Left ventricle myocardium inferior (tissue), 1 donor: ENCODE measurements at regions not wholly inside any gene's neighbourhood (a gene's known extent, or its start where the extent isn't known, plus 50 kb on each side); places are given as distances from the start of the nearest gene placed in this dataset.

Source experiments
- DNase-seq: peaks from one replicate; pipeline ENCODE4 v3.0.0-alpha.2; 2020
- H3K27ac ChIP-seq: fragments of 200-600 bp; replicated peaks from 2 replicates; pipeline ENCODE4 v1.8.0; 2021
- H3K27me3 ChIP-seq: fragments of 200-600 bp; 2 replicates; pipeline ENCODE4 v1.8.0; 2021; ENCODE audit warnings: low read depth
- H3K36me3 ChIP-seq: fragments of 200-600 bp; 2 replicates; pipeline ENCODE4 v1.8.0; 2021
- H3K4me1 ChIP-seq: fragments of 200-600 bp; 2 replicates; pipeline ENCODE4 v1.8.0; 2021
- H3K4me3 ChIP-seq: fragments of 200-600 bp; 2 replicates; pipeline ENCODE4 v1.8.0; 2021; ENCODE audit warnings: mild to moderate bottlenecking, moderate library complexity
- H3K9me3 ChIP-seq: fragments of 200-600 bp; replicated peaks from 2 replicates; pipeline ENCODE4 v1.8.0; 2021
- CTCF ChIP-seq: fragments of 200-600 bp; IDR thresholded peaks from 2 replicates; pipeline ENCODE4 v1.8.0; 2021; ENCODE audit warnings: antibody characterized with exemption, mild to moderate bottlenecking, borderline replicate concordance
- intact Hi-C: fragments of 100-400 bp; cut with micrococcal nuclease; formaldehyde crosslinking; loops from one replicate; pipeline ENCODE4 v1.11.0; 2022
- donor health status: DM: no; HTN: yes; CAD: no; lungs with severe emphysema.

GRCh38 chr3:104428337-104428925 is 938.3 kb upstream of the ALCAM start:
- Histone ChIP-seq H3K9me3 (peaks cover 6% of the 10 kb centered on the region), H3K36me3 (no peaks in the 10 kb centered on the region), H3K27ac (no peak overlapping the region), H3K27me3 (no peaks in the 10 kb centered on the region), H3K4me3 (no peak overlapping the region), H3K4me1 (no peaks in the 10 kb centered on the region)
- intact Hi-C loops = no loop called here
- no peak for DNase-seq
- TF ChIP-seq CTCF = no peak

GRCh38 chr3:104429727-104430126 is 937.0 kb upstream of the ALCAM start:
- DNase-seq = no peak
- Histone ChIP-seq H3K9me3 (peaks cover 6% of the 10 kb centered on the region), H3K4me3 (no peak overlapping the region), H3K4me1 (no peaks in the 10 kb centered on the region), H3K27me3 (no peaks in the 10 kb centered on the region), H3K36me3 (no peaks in the 10 kb centered on the region), H3K27ac (no peak overlapping the region)
- TF ChIP-seq CTCF = no peak
- intact Hi-C loops = no loop called here

GRCh38 chr3:104436506-104436905 is 930.2 kb upstream of the ALCAM start:
- no peak overlapping the region for H3K27ac ChIP-seq

GRCh38 chr3:104437131-104437750 is 929.5 kb upstream of the ALCAM start:
- H3K27ac ChIP-seq = peak overlapping the region; percentile 63
- no peaks in the 10 kb centered on the region for H3K36me3 ChIP-seq
- no peaks in the 10 kb centered on the region for H3K4me1 ChIP-seq
- H3K4me3 ChIP-seq = no peak overlapping the region
- no peak for DNase-seq
- TF ChIP-seq CTCF = no peak
- intact Hi-C loops = no loop called here
- H3K9me3 ChIP-seq = no peaks in the 10 kb centered on the region
- no peaks in the 10 kb centered on the region for H3K27me3 ChIP-seq

More at GRCh38 chr3:104436506-104436905, 930.2 kb upstream of the ALCAM start:
- DNase-seq = no peak
- Histone ChIP-seq H3K4me3 (no peak overlapping the region), H3K9me3 (peaks cover 4% of the 10 kb centered on the region), H3K27me3 (no peaks in the 10 kb centered on the region), H3K4me1 (no peaks in the 10 kb centered on the region), H3K36me3 (no peaks in the 10 kb centered on the region)
- intact Hi-C loops = no loop called here
- no peak for TF ChIP-seq CTCF

- H3K4me3 ChIP-seq = no peak overlapping the region
- no peak for TF ChIP-seq CTCF
- H3K9me3 ChIP-seq = no peaks in the 10 kb centered on the region
- H3K27me3 ChIP-seq = no peaks in the 10 kb centered on the region
- H3K27ac ChIP-seq = peak overlapping the region; percentile 63
- intact Hi-C loops = no loop called here
- no peak for DNase-seq
- H3K36me3 ChIP-seq = no peaks in the 10 kb centered on the region
- H3K4me1 ChIP-seq = no peaks in the 10 kb centered on the region
Measured at GRCh38 chr3:104437891-104438290, 928.8 kb upstream of the ALCAM start.
